ENCODE measurements at regions not wholly inside any gene's neighbourhood (a gene's known extent, or its start where the extent isn't known, plus 50 kb on each side); places are given as distances from the start of the nearest gene placed in this dataset.
A peak's percentile ranks its signal among the peaks of the same experiment; 100 is the strongest.

- Histone ChIP-seq H3K9me3 (ENCODE audit: control insufficient read depth, insufficient read depth, low read length) (no peaks in the 10 kb centered on the region), H3K4me3 (ENCODE audit: insufficient read depth, low read depth, low read length) (no peak overlapping the region), H3K9ac (ENCODE audit: low read depth, low read length) (no peak overlapping the region), H2AK5ac (ENCODE audit: low read depth, low read length) (no peak overlapping the region), H3K4me1 (ENCODE audit: control insufficient read depth, insufficient read depth, low read length) (no peaks in the 10 kb centered on the region), H4K91ac (ENCODE audit: insufficient read depth, low read depth, low read length) (no peak overlapping the region), H4K5ac (ENCODE audit: low read depth, low read length) (no peak overlapping the region), H3K14ac (replicated peaks; ENCODE audit: low read depth, low read length) (no peak overlapping the region), H2BK5ac (ENCODE audit: low read depth, low read length, poor library complexity, severe bottlenecking) (no peak overlapping the region), H3K56ac (ENCODE audit: extremely low read depth, insufficient read depth, low read length) (no peak overlapping the region), H3K23ac (ENCODE audit: low read depth, low read length) (no peak overlapping the region), H2BK120ac (ENCODE audit: low read depth, low read length) (no peak overlapping the region), H3K18ac (ENCODE audit: low read depth, low read length) (no peak overlapping the region), H2BK15ac (ENCODE audit: low read depth, low read length) (no peak overlapping the region), H3K4ac (ENCODE audit: low read depth, low read length) (no peak overlapping the region), H2BK20ac (ENCODE audit: low read depth, low read length) (no peak overlapping the region), H3K27ac (ENCODE audit: insufficient read depth, low read length) (no peak overlapping the region), H3K9me1 (ENCODE audit: insufficient read depth, low read length) (no peaks in the 10 kb centered on the region), H4K8ac (ENCODE audit: low read depth in 2 of 2, low read length in 2 of 2) (no peak overlapping the region), H3K4me2 (ENCODE audit: low read depth, low read length) (peak overlapping the region; percentile 4), H3K27me3 (ENCODE audit: control insufficient read depth, insufficient read depth, low read length) (no peaks in the 10 kb centered on the region), H3K36me3 (ENCODE audit: control insufficient read depth, insufficient read depth, low read length) (no peaks in the 10 kb centered on the region), H4K20me1 (ENCODE audit: insufficient read depth, low read length) (no peaks in the 10 kb centered on the region), H2AK9ac (replicated peaks; ENCODE audit: low read depth, low read length, poor library complexity) (no peak overlapping the region), H3K79me1 (ENCODE audit: low read depth in 1 of 2, low read length in 2 of 2) (no peaks in the 10 kb centered on the region), H2AFZ (replicated peaks; ENCODE audit: low read length, poor library complexity) (no peak overlapping the region)
- dilution Hi-C loops (cut with HindIII; ENCODE audit: low sequenced_read_pairs, unreplicated experiment) = no loop called here
- BruUV-seq (replicated peaks) = no TSS peak
- no peak for TF ChIP-seq POLR2A (IDR thresholded peaks at IDR 0.05; ENCODE audit: low read depth, low read length)
- no peak for TF ChIP-seq CTCF (conservative IDR thresholded peaks at IDR 0.05; ENCODE audit: low read depth, low read length)
- TF ChIP-seq ELK1 (IDR thresholded peaks at IDR 0.05; ENCODE audit: borderline replicate concordance, low read depth, low read length) = no peak
- no peak for TF ChIP-seq CHD1 (IDR thresholded peaks at IDR 0.05; ENCODE audit: low read depth, low read length)
- TF ChIP-seq MAZ (IDR thresholded peaks at IDR 0.05; ENCODE audit: borderline replicate concordance, low read depth, low read length) = no peak
- no peak for TF ChIP-seq NFE2L2 (IDR thresholded peaks at IDR 0.05; ENCODE audit: low read depth, low read length)
- no peak for TF ChIP-seq SMC3 (IDR thresholded peaks at IDR 0.05; ENCODE audit: low read depth, low read length)
- no peak for TF ChIP-seq BHLHE40 (IDR thresholded peaks at IDR 0.05; ENCODE audit: low read depth, low read length)
- TF ChIP-seq RFX5 (IDR thresholded peaks at IDR 0.05; ENCODE audit: low read depth, low read length) = no peak
- TF ChIP-seq RAD21 (IDR thresholded peaks at IDR 0.05; ENCODE audit: low read length) = no peak
- no peak for TF ChIP-seq FOS (IDR thresholded peaks at IDR 0.05; ENCODE audit: low read depth, low read length)
- no peak for TF ChIP-seq MAFK (IDR thresholded peaks at IDR 0.05; ENCODE audit: low read depth, low read length)
- TF ChIP-seq RCOR1 (IDR thresholded peaks at IDR 0.05; ENCODE audit: insufficient replicate concordance, low read length) = no peak
- TF ChIP-seq MXI1 (IDR thresholded peaks at IDR 0.05; ENCODE audit: borderline replicate concordance, low read depth, low read length) = no peak
- ChIA-PET CTCF (interaction anchor here (0.6 kb wide), 1 partner anchor 52 kb away, joined by 3 read pairs; no protein-coding TSS in a partner anchor), POLR2A (ENCODE audit: unreplicated experiment) (interaction anchor here (0.6 kb wide), 1 partner anchor 9 kb away, joined by 3 read pairs; no protein-coding TSS in a partner anchor)
- intact Hi-C loops (cut with micrococcal nuclease) = no loop called here
- in situ Hi-C loops (cut with MboI; ENCODE audit: low sequenced_read_pairs) = no loop called here
- WGBS, 2 experiments (ENCODE audit: extremely low coverage in 2 of 2, insufficient read length in 1 of 2) = 0% methylated on average over 2 of the region's 4 CpGs; no CpG with 5 or more reads in 1 of the 2 experiments
- DNase-seq (peak; percentile 60), ATAC-seq (ENCODE audit: low read depth) (peak; percentile 94)
Observed at GRCh38 chr6:23498013-23498412, 628.0 kb upstream of the NRSN1 start.
